Ascending aorta (tissue), 2 donors: ENCODE measurements at regions not wholly inside any gene's neighbourhood (a gene's known extent, or its start where the extent isn't known, plus 50 kb on each side); places are given as distances from the start of the nearest gene placed in this dataset.

Experiments
- DNase-seq, 2 donors: peaks; one replicate each; pipeline ENCODE4 v3.0.0-alpha.2; 2019; ENCODE audit warnings: low spot score in 2 of 2
- H3K27ac ChIP-seq, 2 donors: fragments of 200-600 bp; sonication (generic); one replicate each; pipeline ENCODE4 v1.5.1; 2016 to 2017; ENCODE audit warnings: mild to moderate bottlenecking in 1 of 2
- H3K27me3 ChIP-seq: fragments of 200-600 bp; sonication (generic); one replicate; pipeline ENCODE4 v1.5.1; 2017
- H3K36me3 ChIP-seq, 2 donors: fragments of 200-600 bp; sonication (generic); one replicate each; pipeline ENCODE4 v1.5.1; 2016
- H3K4me1 ChIP-seq, 2 donors: fragments of 200-600 bp; sonication (generic); one replicate each; pipeline ENCODE4 v1.5.1; 2016 to 2017; ENCODE audit warnings: mild to moderate bottlenecking in 1 of 2
- H3K4me3 ChIP-seq, 2 donors: fragments of 200-600 bp; sonication (generic); one replicate each; pipeline ENCODE4 v1.5.1; 2016 to 2017; ENCODE audit warnings: mild to moderate bottlenecking in 1 of 2
- H3K9me3 ChIP-seq, 2 donors: fragments of 200-600 bp; sonication (generic); one replicate each; pipeline ENCODE4 v1.5.1; 2016
- CTCF ChIP-seq, 3 experiments: fragments of 200-600 bp in 2 of 3; fragments of 450-650 bp in 1 of 3; sonication (generic) in 2 of 3; IDR thresholded peaks; one replicate each; pipeline ENCODE4 v1.5.1; 2016 to 2019; ENCODE audit warnings: antibody characterized with exemption in 3 of 3, mild to moderate bottlenecking in 1 of 3, moderate library complexity in 1 of 3
- intact Hi-C: fragments of 100-400 bp; cut with DNase I; formaldehyde crosslinking; loops from one replicate; pipeline ENCODE4 v1.15.1; 2023

GRCh38 chr18:40532046-40532445, 1423.0 kb upstream of the PIK3C3 start:
- Histone ChIP-seq H3K9me3 (no peaks in the 10 kb centered on the region), H3K27me3 (no peaks in the 10 kb centered on the region), H3K4me3 (no peak overlapping the region), H3K27ac (no peak overlapping the region), H3K36me3 (no peaks in the 10 kb centered on the region), H3K4me1 (no peaks in the 10 kb centered on the region)
- intact Hi-C loops, result no loop called here
- TF ChIP-seq CTCF (IDR thresholded peaks at IDR 0.05), result no peak
- no peak for DNase-seq

- H3K4me1 ChIP-seq, result no peaks in the 10 kb centered on the region
- H3K4me3 ChIP-seq, result no peak overlapping the region
- H3K27ac ChIP-seq, result no peak overlapping the region
- DNase-seq, result no peak
- no peaks in the 10 kb centered on the region for H3K9me3 ChIP-seq
- H3K36me3 ChIP-seq, result no peaks in the 10 kb centered on the region
- no peaks in the 10 kb centered on the region for H3K27me3 ChIP-seq
- TF ChIP-seq CTCF (IDR thresholded peaks at IDR 0.05), result no peak
- intact Hi-C loops, result no loop called here
These were observed 1424.0 kb upstream of the PIK3C3 start for GRCh38 chr18:40531051-40531450.

GRCh38 chr18:40529478-40529877, 1425.6 kb upstream of the PIK3C3 start:
- Histone ChIP-seq H3K27ac (no peak overlapping the region), H3K27me3 (no peaks in the 10 kb centered on the region), H3K36me3 (no peaks in the 10 kb centered on the region), H3K4me1 (no peaks in the 10 kb centered on the region), H3K9me3 (no peaks in the 10 kb centered on the region), H3K4me3 (no peak overlapping the region)
- TF ChIP-seq CTCF (IDR thresholded peaks at IDR 0.05), result no peak
- DNase-seq, result no peak
- intact Hi-C loops, result no loop called here

GRCh38 chr18:40524881-40525280, 1430.2 kb upstream of the PIK3C3 start:
- no peaks in the 10 kb centered on the region for H3K9me3 ChIP-seq
- TF ChIP-seq CTCF (IDR thresholded peaks at IDR 0.05), result no peak
- no peaks in the 10 kb centered on the region for H3K36me3 ChIP-seq
- H3K27ac ChIP-seq, result no peak overlapping the region
- no peak for DNase-seq
- intact Hi-C loops, result no loop called here
- no peaks in the 10 kb centered on the region for H3K27me3 ChIP-seq
- H3K4me1 ChIP-seq, result no peaks in the 10 kb centered on the region
- no peak overlapping the region for H3K4me3 ChIP-seq

GRCh38 chr18:40523287-40523686, 1431.7 kb upstream of the PIK3C3 start:
- Histone ChIP-seq H3K27me3 (no peaks in the 10 kb centered on the region), H3K27ac (no peak overlapping the region), H3K4me3 (no peak overlapping the region), H3K36me3 (no peaks in the 10 kb centered on the region), H3K4me1 (no peaks in the 10 kb centered on the region), H3K9me3 (no peaks in the 10 kb centered on the region)
- TF ChIP-seq CTCF (IDR thresholded peaks at IDR 0.05), result no peak
- DNase-seq, result no peak
- intact Hi-C loops, result no loop called here

GRCh38 chr18:40501026-40501425, 1454.0 kb upstream of the PIK3C3 start:
- intact Hi-C loops, result no loop called here
- Histone ChIP-seq H3K4me1 (no peaks in the 10 kb centered on the region), H3K27me3 (no peaks in the 10 kb centered on the region), H3K4me3 (no peak overlapping the region), H3K9me3 (no peaks in the 10 kb centered on the region), H3K27ac (no peak overlapping the region), H3K36me3 (no peaks in the 10 kb centered on the region)
- TF ChIP-seq CTCF (IDR thresholded peaks at IDR 0.05), result no peak
- DNase-seq, result no peak
